Heart left ventricle (tissue), 16 donors: ENCODE measurements at regions not wholly inside any gene's neighbourhood (a gene's known extent, or its start where the extent isn't known, plus 50 kb on each side); places are given as distances from the start of the nearest gene placed in this dataset.
"Not testable (repeated sequence)": the region's sequence is repeated elsewhere in the genome, so short reads cannot be mapped to it uniquely, and the experiment has no call there.

ENCODE experiments used
- ATAC-seq, 4 donors: fragments of 200-7000 bp; cut with Tn5 transposase; one replicate each; pipeline ENCODE4 v1.9.1; 2020 to 2022; ENCODE audit warnings: moderate library complexity in 4 of 4, mild to moderate bottlenecking in 3 of 4, moderate number of reproducible peaks in 1 of 4
- DNase-seq, 5 donors: peaks; one replicate each; pipeline ENCODE4 v3.0.0-alpha.2; 2020
- H3K27ac ChIP-seq, 12 donors: fragments of 200-600 bp; sonication (generic) in 4 of 12; one replicate each; pipeline versions ENCODE4 v1.5.0 to v1.8.0; 2016 to 2022; ENCODE audit warnings: mild to moderate bottlenecking in 2 of 12
- H3K27me3 ChIP-seq, 9 donors: fragments of 200-600 bp; sonication (generic) in 2 of 9; one replicate each; pipeline versions ENCODE4 v1.5.1 to v1.8.0; 2016 to 2022; ENCODE audit warnings: mild to moderate bottlenecking in 3 of 9
- H3K36me3 ChIP-seq, 9 donors: fragments of 200-600 bp; sonication (generic) in 2 of 9; one replicate each; pipeline versions ENCODE4 v1.5.0 to v1.8.0; 2018 to 2022; ENCODE audit warnings: mild to moderate bottlenecking in 2 of 9
- H3K4me1 ChIP-seq, 12 donors: fragments of 200-600 bp; sonication (generic) in 4 of 12; one replicate each; pipeline versions ENCODE4 v1.5.0 to v1.8.0; 2016 to 2022; ENCODE audit warnings: mild to moderate bottlenecking in 3 of 12
- H3K4me3 ChIP-seq, 12 donors: fragments of 200-600 bp; sonication (generic) in 4 of 12; one replicate each; pipeline versions ENCODE4 v1.5.0 to v1.8.0; 2017 to 2022; ENCODE audit warnings: mild to moderate bottlenecking in 9 of 12, moderate library complexity in 4 of 12
- H3K9me3 ChIP-seq, 12 donors: fragments of 200-600 bp; sonication (generic) in 4 of 12; one replicate each; pipeline versions ENCODE4 v1.5.0 to v1.8.0; 2016 to 2022; ENCODE audit warnings: mild to moderate bottlenecking in 1 of 12
- CTCF ChIP-seq, 12 donors: fragments of 200-600 bp; sonication (generic) in 4 of 12; IDR thresholded peaks; one replicate each; pipeline versions ENCODE4 v1.5.0 to v1.8.0; 2018 to 2022; ENCODE audit warnings: antibody characterized with exemption in 12 of 12, mild to moderate bottlenecking in 5 of 12
- POLR2A ChIP-seq, 2 donors: fragments of 450-650 bp; IDR thresholded peaks; one replicate each; pipeline ENCODE4 v1.6.1; 2017; ENCODE audit warnings: antibody characterized with exemption in 2 of 2, mild to moderate bottlenecking in 2 of 2, moderate library complexity in 2 of 2
- WGBS, 4 donors: extraction: QIAGEN DNeasy Blood & Tissue Kit in 2 of 4; methylation state at CpG; one replicate each; pipeline versions ENCODE4 v1.1.5 to v1.1.7; 2013 to 2018; 5-methylcytosine and 5-hydroxymethylcytosine counted together
- intact Hi-C, 10 donors: fragments of 100-400 bp; cut with DNase I; formaldehyde crosslinking; loops; one replicate each; pipeline versions ENCODE4 v1.11.1 to v1.14.2; 2022
- donor health status: ischemic (EF 13 %, LVEDD 7.1; RV severe dilation, severe dysfunction).
- donor health status: healthy with polysubstance abuse.
- donor health status: DM: no; HTN: yes; CAD: no.
- donor health status: DM: no; HTN: no; CAD: no.
- donor health status: ischemic (EF 25% LVEDD 6.9; RV normal size, moderate dysfunction).
- donor health status: ischemic (EF 25% LVEDD 5.7; RV mildly dilated, moderate dysfunction).
- donor health status: healthy.
- donor health status: DM: yes; HTN: yes; CAD: no.
- donor health status: ischemic (EF 35%, LVEDD 5.7; RV mildly dilated, moderate dysfunction).
- donor health status: nonischemic (EF 11% LVEDD 7.7; RV severe dilation, severe dysfunction).
- donor health status: DM: yes; HTN: yes; CAD: no.
- donor health status: PGD.
- donor health status: ischemic (EF 29% LVEDD 5.4; RV normal size, mild dysfunction).
- donor health status: nonischemic (EF 23%, LVEDD 6.1; RV moderate dilation, normal function).

DNA sequence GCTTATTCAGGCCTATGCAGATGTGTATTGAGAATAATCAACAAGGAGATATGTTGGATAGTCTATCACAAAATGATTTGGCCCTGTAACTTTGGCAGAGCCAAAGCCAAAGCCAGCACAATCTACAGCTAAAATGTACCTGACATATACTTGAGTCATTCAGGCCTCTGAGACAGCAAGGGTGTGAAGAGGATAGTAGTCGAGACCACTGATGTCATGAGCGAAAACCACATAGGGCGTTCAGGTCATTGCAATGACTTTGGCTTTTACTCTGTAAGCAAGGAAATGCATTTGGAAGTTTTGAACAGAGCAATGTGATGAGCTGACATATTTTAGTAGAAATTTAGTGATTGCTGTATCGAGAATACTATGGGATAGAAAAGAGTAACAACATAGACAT, 579.6 kb downstream of the AMY1C start:
- Histone ChIP-seq H3K27me3 (no peaks in the 10 kb centered on the region), H3K36me3 (no peaks in the 10 kb centered on the region), H3K27ac (no peak overlapping the region), H3K4me1 (no peaks in the 10 kb centered on the region), H3K9me3 (peaks cover 0 to 9% (median 0%) of the 10 kb centered on the region in 12 donors), H3K4me3 (no peak overlapping the region)
- intact Hi-C loops, result no loop called here
- DNase-seq, result no peak
- TF ChIP-seq POLR2A (IDR thresholded peaks at IDR 0.05), result no peak
- TF ChIP-seq CTCF (IDR thresholded peaks at IDR 0.05), result no peak
- ATAC-seq, result no peak
- 83 to 89% (median 85%) methylated on average over 4 of the region's 4 CpGs for WGBS, 4 donors

GRCh38 chr1:104331763-104332162, 582.1 kb downstream of the AMY1C start:
- peaks cover 0 to 9% (median 0%) of the 10 kb centered on the region in 12 donors for H3K9me3 ChIP-seq
- DNase-seq (no peak), ATAC-seq (no peak)
- no peak overlapping the region for H3K4me3 ChIP-seq
- WGBS, 4 donors, result 80 to 84% (median 82%) methylated on average over 3 of the region's 3 CpGs
- H3K27me3 ChIP-seq, result no peaks in the 10 kb centered on the region
- no peaks in the 10 kb centered on the region for H3K36me3 ChIP-seq
- TF ChIP-seq CTCF (IDR thresholded peaks at IDR 0.05) (no peak), POLR2A (IDR thresholded peaks at IDR 0.05) (no peak)
- no peak overlapping the region for H3K27ac ChIP-seq
- no peaks in the 10 kb centered on the region for H3K4me1 ChIP-seq
- intact Hi-C loops, result no loop called here

GRCh38 chr1:104337927-104338326, 588.2 kb downstream of the AMY1C start:
- H3K36me3 ChIP-seq, H3K27ac ChIP-seq, DNase-seq, H3K4me1 ChIP-seq, H3K4me3 ChIP-seq, intact Hi-C loops, H3K27me3 ChIP-seq, ATAC-seq: not testable (repeated sequence)
- WGBS, 4 donors, result 53 to 70% (median 67%) methylated on average over 5 of the region's 5 CpGs
- peaks cover 0 to 27% (median 0%) of the 10 kb centered on the region in 12 donors for H3K9me3 ChIP-seq

- no peak for ATAC-seq
- 63 to 69% (median 67%) methylated on average over 3 of the region's 3 CpGs for WGBS, 4 donors
- H3K36me3 ChIP-seq, result no peaks in the 10 kb centered on the region
These were observed 592.2 kb downstream of the AMY1C start for GRCh38 chr1:104341944-104342343.

More at GRCh38 chr1:104341944-104342343, 592.2 kb downstream of the AMY1C start:
- Histone ChIP-seq H3K27ac (no peak overlapping the region), H3K4me1 (no peaks in the 10 kb centered on the region), H3K9me3 (peaks cover 0 to 34% (median 0%) of the 10 kb centered on the region in 12 donors), H3K4me3 (no peak overlapping the region), H3K27me3 (no peaks in the 10 kb centered on the region)
- intact Hi-C loops, result no loop called here
- TF ChIP-seq CTCF (IDR thresholded peaks at IDR 0.05), result no peak
- no peak for TF ChIP-seq POLR2A (IDR thresholded peaks at IDR 0.05)
- DNase-seq, result no peak
